IPS-NIHi7 (cell line): ENCODE measurements at regions not wholly inside any gene's neighbourhood (a gene's known extent, or its start where the extent isn't known, plus 50 kb on each side); places are given as distances from the start of the nearest gene placed in this dataset.
"Not testable (repeated sequence)": the region's sequence is repeated elsewhere in the genome, so short reads cannot be mapped to it uniquely, and the experiment has no call there.

Source experiments
- DNase-seq: peaks from one replicate; pipeline ENCODE4 v3.0.0; 2012; ENCODE audit warnings: mixed read lengths; ENCODE audit errors: extremely low spot score

- no peak for DNase-seq
Measured at GRCh38 chr5:106017243-106017857, 1653.4 kb downstream of the EFNA5 start.

- DNase-seq = no peak
Measured at GRCh38 chr5:106014262-106014661, 1656.5 kb downstream of the EFNA5 start.

GRCh38 chr5:106006242-106006641 is 1664.5 kb downstream of the EFNA5 start:
- DNase-seq = no peak

- DNase-seq = not testable (repeated sequence)
Measured at GRCh38 chr5:105998991-105999390, 1671.7 kb downstream of the EFNA5 start.

GRCh38 chr5:105993027-105993426 is 1677.7 kb downstream of the EFNA5 start:
- DNase-seq = no peak

GRCh38 chr5:105982526-105982925 is 1688.2 kb downstream of the EFNA5 start:
- DNase-seq = no peak

- DNase-seq = no peak
Measured at GRCh38 chr5:105978011-105978410, 1692.7 kb downstream of the EFNA5 start.

GRCh38 chr5:105977163-105977562 is 1693.6 kb downstream of the EFNA5 start:
- no peak for DNase-seq

- no peak for DNase-seq
Measured at GRCh38 chr5:105970919-105971318, 1699.8 kb downstream of the EFNA5 start.

- DNase-seq = no peak
Measured at GRCh38 chr5:105968981-105969380, 1701.8 kb downstream of the EFNA5 start.

- DNase-seq = no peak
Measured at GRCh38 chr5:105963696-105964255, 1707.0 kb downstream of the EFNA5 start.

- DNase-seq = no peak
Measured at GRCh38 chr5:105961572-105961971, 1709.2 kb downstream of the EFNA5 start.

- no peak for DNase-seq
Measured at GRCh38 chr5:105956456-105957196, 1714.1 kb downstream of the EFNA5 start.

- DNase-seq = no peak
Measured at GRCh38 chr5:105954341-105954740, 1716.4 kb downstream of the EFNA5 start.

- DNase-seq = no peak
Measured at GRCh38 chr5:105953616-105954015, 1717.1 kb downstream of the EFNA5 start.

GRCh38 chr5:105952875-105953274 is 1717.9 kb downstream of the EFNA5 start:
- no peak for DNase-seq

GRCh38 chr5:105947461-105947860 is 1723.3 kb downstream of the EFNA5 start:
- no peak for DNase-seq

GRCh38 chr5:105945203-105945972 is 1725.3 kb downstream of the EFNA5 start:
- no peak for DNase-seq

GRCh38 chr5:105940181-105940580 is 1730.6 kb downstream of the EFNA5 start:
- DNase-seq = no peak

GRCh38 chr5:105934171-105934570 is 1736.6 kb downstream of the EFNA5 start:
- no peak for DNase-seq

GRCh38 chr5:105931881-105932421 is 1738.8 kb downstream of the EFNA5 start:
- no peak for DNase-seq

GRCh38 chr5:105929858-105930257 is 1740.9 kb downstream of the EFNA5 start:
- no peak for DNase-seq
